ENCODE measurements at regions not wholly inside any gene's neighbourhood (a gene's known extent, or its start where the extent isn't known, plus 50 kb on each side); places are given as distances from the start of the nearest gene placed in this dataset.

GRCh38 chr17:77826132-77826873 lies 132.2 kb upstream of the TNRC6C start:
- ATAC-seq (no peak), DNase-seq (ENCODE audit: low spot score) (no peak)
- Mint-ChIP-seq H3K27me3 (ENCODE audit: low read depth) (peaks cover 3% of the 10 kb centered on the region), H3K4me3 (no peak overlapping the region), H3K9me3 (no peaks in the 10 kb centered on the region), H3K36me3 (no peaks in the 10 kb centered on the region), H3K4me1 (peaks cover 58% of the 10 kb centered on the region), H3K27ac (no peak overlapping the region)
- ChIA-PET POLR2A (no interaction called here), CTCF (interaction anchor here (0.6 to 2.4 kb wide), 3 partner anchors 21 to 66 kb away, joined by 3 to 7 read pairs (median 6); no protein-coding TSS in a partner anchor)
- TF ChIP-seq ZNF423 (CRISPR knock-in tag; IDR thresholded peaks at IDR 0.05): no peak
- no peak for TF ChIP-seq RELA (CRISPR knock-in tag; IDR thresholded peaks at IDR 0.05; ENCODE audit: borderline replicate concordance)
- no peak for TF ChIP-seq ATF1 (CRISPR knock-in tag; IDR thresholded peaks at IDR 0.05)
- TF ChIP-seq PRDM15 (CRISPR knock-in tag; IDR thresholded peaks at IDR 0.05): no peak
- no peak for TF ChIP-seq HMGA2 (CRISPR knock-in tag; IDR thresholded peaks at IDR 0.05)
- TF ChIP-seq JAZF1 (CRISPR knock-in tag; IDR thresholded peaks at IDR 0.05): no peak
- no peak for TF ChIP-seq ZNF671 (CRISPR knock-in tag; IDR thresholded peaks at IDR 0.05)
- no peak for TF ChIP-seq NFATC4 (CRISPR knock-in tag; IDR thresholded peaks at IDR 0.05)
- TF ChIP-seq ZNF425 (CRISPR knock-in tag; conservative IDR thresholded peaks at IDR 0.05): no peak
- TF ChIP-seq ZNF121 (CRISPR knock-in tag; IDR thresholded peaks at IDR 0.05): no peak
- no peak for TF ChIP-seq KAT7 (CRISPR knock-in tag; IDR thresholded peaks at IDR 0.05; ENCODE audit: borderline replicate concordance)
- TF ChIP-seq GABPB1 (CRISPR knock-in tag; IDR thresholded peaks at IDR 0.05): no peak
- no peak for TF ChIP-seq E2F4 (CRISPR knock-in tag; IDR thresholded peaks at IDR 0.05; ENCODE audit: borderline replicate concordance, low read depth)
- TF ChIP-seq TCF7 (CRISPR knock-in tag; IDR thresholded peaks at IDR 0.05; ENCODE audit: low read depth): no peak
- no peak for TF ChIP-seq ZBTB21 (CRISPR knock-in tag; IDR thresholded peaks at IDR 0.05; ENCODE audit: borderline replicate concordance)
- TF ChIP-seq JUN (CRISPR knock-in tag; IDR thresholded peaks at IDR 0.05): no peak
- no peak for TF ChIP-seq USF2 (CRISPR knock-in tag; IDR thresholded peaks at IDR 0.05)
- no peak for TF ChIP-seq GTF2I (CRISPR knock-in tag; conservative IDR thresholded peaks at IDR 0.05)

GRCh38 chr17:77827039-77827438 lies 131.5 kb upstream of the TNRC6C start:
- CTCF ChIA-PET: interaction anchor here (2.4 kb wide), 1 partner anchor 66 kb away, joined by 7 read pairs; no protein-coding TSS in a partner anchor
- no peak for ATAC-seq
- peaks cover 65% of the 10 kb centered on the region for H3K4me1 Mint-ChIP-seq
- TF ChIP-seq AR (CRISPR knock-in tag; IDR thresholded peaks at IDR 0.05): no peak
- no peak for TF ChIP-seq E2F4 (CRISPR knock-in tag; IDR thresholded peaks at IDR 0.05; ENCODE audit: borderline replicate concordance, low read depth)
- no peak for TF ChIP-seq HMGA2 (CRISPR knock-in tag; IDR thresholded peaks at IDR 0.05)
- TF ChIP-seq ZNF263 (CRISPR knock-in tag; IDR thresholded peaks at IDR 0.05; ENCODE audit: low read depth): no peak
- no peak for TF ChIP-seq GABPB1 (CRISPR knock-in tag; IDR thresholded peaks at IDR 0.05)
- TF ChIP-seq HMGXB4 (CRISPR knock-in tag; IDR thresholded peaks at IDR 0.05): no peak

More at GRCh38 chr17:77827039-77827438, 131.5 kb upstream of the TNRC6C start:
- H3K36me3 Mint-ChIP-seq: no peaks in the 10 kb centered on the region
- DNase-seq (ENCODE audit: low spot score): no peak
- H3K27ac Mint-ChIP-seq: no peak overlapping the region
- POLR2A ChIA-PET: no interaction called here
- H3K4me3 Mint-ChIP-seq: no peak overlapping the region
- no peaks in the 10 kb centered on the region for H3K9me3 Mint-ChIP-seq
- peaks cover 3% of the 10 kb centered on the region for H3K27me3 Mint-ChIP-seq (ENCODE audit: low read depth)

All from WTC11 (cell line).